ENCODE measurements at regions not wholly inside any gene's neighbourhood (a gene's known extent, or its start where the extent isn't known, plus 50 kb on each side); places are given as distances from the start of the nearest gene placed in this dataset.

DNA sequence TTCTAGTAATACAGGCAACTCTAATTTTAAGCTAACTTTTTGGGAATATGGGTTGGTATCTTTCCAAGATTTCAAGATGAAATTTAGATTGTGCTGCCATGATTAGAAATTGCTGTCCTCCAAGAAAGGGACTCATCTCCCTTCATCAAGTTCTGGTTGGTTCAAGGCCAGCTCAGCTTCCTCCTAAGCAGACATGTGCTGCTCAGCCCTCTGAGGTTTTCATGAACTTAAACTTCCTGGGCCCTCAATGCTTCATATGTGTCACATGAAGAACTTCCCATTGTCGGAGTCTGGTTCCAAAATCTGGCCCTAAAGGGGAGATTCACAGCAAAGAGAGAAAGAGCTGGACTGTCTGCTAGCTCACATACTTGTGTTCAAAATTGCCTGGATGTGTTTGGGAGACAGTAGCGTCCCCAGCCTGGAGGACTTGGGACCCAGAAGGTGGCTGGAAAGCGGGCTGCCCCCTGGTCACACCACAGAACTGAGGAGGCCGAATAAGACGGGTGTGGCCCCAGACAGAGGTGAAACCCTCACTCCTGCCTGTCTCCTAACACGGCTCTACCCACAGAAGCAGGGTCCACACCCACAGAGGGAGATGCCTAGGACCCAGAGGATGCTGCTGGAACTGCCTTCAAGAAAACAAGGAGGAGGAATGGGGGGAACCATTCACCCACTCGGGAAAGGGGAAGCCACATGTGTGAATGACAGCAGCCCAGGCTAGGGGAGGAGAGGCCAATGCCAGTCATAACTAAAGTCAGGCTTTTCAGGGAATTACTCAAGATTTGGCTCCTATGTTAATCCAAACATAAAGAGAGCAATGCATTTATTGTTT is 54.3 kb upstream of the GPR31 start:
- TF ChIP-seq CTCF (IDR thresholded peaks at IDR 0.05): no peak
- no peak for TF ChIP-seq POLR2A (IDR thresholded peaks at IDR 0.05)
